Duodenal mucosa (tissue), 2 donors: ENCODE measurements at regions not wholly inside any gene's neighbourhood (a gene's known extent, or its start where the extent isn't known, plus 50 kb on each side); places are given as distances from the start of the nearest gene placed in this dataset.
"Not testable (repeated sequence)": the region's sequence is repeated elsewhere in the genome, so short reads cannot be mapped to it uniquely, and the experiment has no call there.

Experiments used
- H3K27ac ChIP-seq: one replicate; pipeline ENCODE4 v1.7.0; 2013; ENCODE audit warnings: low read depth, low read length
- H3K27me3 ChIP-seq, 2 donors: one replicate each; pipeline ENCODE4 v1.7.0; 2013; ENCODE audit warnings: low read length in 2 of 2, control low read depth in 1 of 2; ENCODE audit not compliant: insufficient read depth in 2 of 2, control insufficient read depth in 1 of 2
- H3K36me3 ChIP-seq, 2 donors: one replicate each; pipeline ENCODE4 v1.7.0; 2013; ENCODE audit warnings: low read length in 2 of 2, control low read depth in 1 of 2; ENCODE audit not compliant: insufficient read depth in 2 of 2, control insufficient read depth in 1 of 2
- H3K4me1 ChIP-seq, 2 donors: one replicate each; pipeline ENCODE4 v1.7.0; 2013; ENCODE audit warnings: low read length in 2 of 2, control low read depth in 1 of 2; ENCODE audit not compliant: insufficient read depth in 2 of 2, control insufficient read depth in 1 of 2
- H3K4me3 ChIP-seq, 2 donors: one replicate each; pipeline ENCODE4 v1.7.0; 2013; ENCODE audit warnings: low read length in 2 of 2, low read depth in 1 of 2
- H3K9ac ChIP-seq, 2 donors: one replicate each; pipeline ENCODE4 v1.7.0; 2013; ENCODE audit warnings: low read length in 2 of 2, low read depth in 1 of 2
- H3K9me3 ChIP-seq, 2 donors: one replicate each; pipeline ENCODE4 v1.7.0; 2013; ENCODE audit warnings: low read length in 2 of 2, control low read depth in 1 of 2; ENCODE audit not compliant: control insufficient read depth in 1 of 2

DNA sequence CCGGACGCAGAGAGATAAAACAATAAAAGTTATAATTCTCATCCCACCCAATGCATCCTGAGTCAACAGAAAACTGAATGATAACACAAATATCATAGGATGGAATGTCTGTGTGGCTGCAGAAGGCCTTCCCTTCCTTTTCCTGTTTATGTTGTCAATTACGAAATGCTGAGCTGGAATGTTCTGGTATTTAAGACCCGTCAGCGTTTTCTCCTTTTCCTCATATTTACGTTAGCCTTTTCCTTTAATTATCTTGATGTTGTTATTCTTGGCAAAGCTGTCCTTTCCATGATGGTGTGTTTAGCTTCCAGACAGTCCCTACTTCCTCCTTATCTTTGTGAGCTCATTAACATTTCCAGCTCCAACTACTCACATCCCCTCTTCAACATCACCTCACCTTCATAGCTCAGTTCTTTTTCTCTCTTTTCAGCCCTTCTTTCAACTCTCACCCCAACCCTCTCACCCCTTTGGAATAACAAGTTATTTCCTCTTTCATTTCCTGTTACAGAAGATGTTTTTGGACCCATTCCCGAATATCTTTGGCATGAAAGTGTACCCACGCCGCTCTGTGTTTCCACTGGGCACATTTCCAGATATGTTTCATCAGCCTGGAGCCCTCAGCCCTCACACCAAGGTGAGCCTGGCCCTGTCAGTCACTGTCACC is 221.6 kb downstream of the NR2F1-AS1 start:
- H3K27me3 ChIP-seq = no peaks in the 10 kb centered on the region
- no peaks in the 10 kb centered on the region for H3K4me1 ChIP-seq
- peak overlapping the region; percentile 25 for H3K27ac ChIP-seq
- no peaks in the 10 kb centered on the region for H3K9me3 ChIP-seq
- no peak overlapping the region for H3K4me3 ChIP-seq
- H3K9ac ChIP-seq = no peak overlapping the region
- no peaks in the 10 kb centered on the region for H3K36me3 ChIP-seq

DNA sequence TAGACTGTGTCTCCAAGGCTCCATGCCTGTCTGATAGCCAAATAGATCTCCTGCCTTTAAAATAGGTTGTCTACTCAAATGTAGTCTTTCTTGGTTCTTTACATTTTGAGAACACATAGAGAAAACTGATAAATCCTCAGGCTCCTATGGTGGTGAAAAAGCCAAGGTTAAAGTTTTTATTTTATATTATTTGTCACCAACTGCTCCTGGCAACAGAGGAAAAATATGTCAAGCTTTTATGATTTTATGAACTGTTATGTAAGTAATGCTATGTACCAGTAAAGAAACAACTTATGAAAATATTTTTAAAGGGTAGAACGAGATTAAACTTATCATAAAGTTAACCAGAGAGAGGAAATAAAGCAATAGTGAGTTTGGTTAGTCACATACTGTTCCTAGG is 222.8 kb downstream of the NR2F1-AS1 start:
- no peaks in the 10 kb centered on the region for H3K4me1 ChIP-seq
- no peak overlapping the region for H3K4me3 ChIP-seq
- H3K9me3 ChIP-seq = no peaks in the 10 kb centered on the region
- no peaks in the 10 kb centered on the region for H3K36me3 ChIP-seq
- H3K27me3 ChIP-seq = no peaks in the 10 kb centered on the region
- H3K9ac ChIP-seq = no peak overlapping the region
- no peak overlapping the region for H3K27ac ChIP-seq

- Histone ChIP-seq H3K36me3 (no peaks in the 10 kb centered on the region), H3K9me3 (no peaks in the 10 kb centered on the region), H3K27me3 (no peaks in the 10 kb centered on the region), H3K9ac (no peak overlapping the region), H3K27ac (no peak overlapping the region), H3K4me1 (no peaks in the 10 kb centered on the region), H3K4me3 (no peak overlapping the region)
These were observed 223.3 kb downstream of the NR2F1-AS1 start for GRCh38 chr5:93357686-93358085.

DNA sequence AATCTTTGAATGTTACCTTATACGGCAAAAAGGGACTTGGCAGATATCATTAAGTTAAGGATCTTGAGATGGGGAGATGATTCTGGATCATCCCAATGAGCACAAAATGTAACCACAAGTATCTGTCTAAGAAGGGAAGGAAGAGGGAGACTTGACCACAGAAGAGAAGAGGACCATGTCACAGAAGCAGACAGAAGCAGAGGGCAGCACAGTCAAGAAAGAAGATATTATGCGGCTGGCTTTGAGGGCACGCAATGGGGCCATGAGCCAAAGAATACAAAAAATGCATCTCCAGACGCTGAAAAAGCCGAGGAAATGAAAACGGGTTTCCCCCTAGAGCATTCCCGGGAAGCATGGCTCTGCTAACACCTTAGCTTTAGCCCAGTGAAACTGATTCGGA is 225.3 kb downstream of the NR2F1-AS1 start:
- Histone ChIP-seq H3K4me1 (no peaks in the 10 kb centered on the region), H3K36me3 (no peaks in the 10 kb centered on the region), H3K27me3 (no peaks in the 10 kb centered on the region), H3K9me3 (no peaks in the 10 kb centered on the region), H3K9ac (no peak overlapping the region), H3K4me3 (no peak overlapping the region), H3K27ac (no peak overlapping the region)

DNA sequence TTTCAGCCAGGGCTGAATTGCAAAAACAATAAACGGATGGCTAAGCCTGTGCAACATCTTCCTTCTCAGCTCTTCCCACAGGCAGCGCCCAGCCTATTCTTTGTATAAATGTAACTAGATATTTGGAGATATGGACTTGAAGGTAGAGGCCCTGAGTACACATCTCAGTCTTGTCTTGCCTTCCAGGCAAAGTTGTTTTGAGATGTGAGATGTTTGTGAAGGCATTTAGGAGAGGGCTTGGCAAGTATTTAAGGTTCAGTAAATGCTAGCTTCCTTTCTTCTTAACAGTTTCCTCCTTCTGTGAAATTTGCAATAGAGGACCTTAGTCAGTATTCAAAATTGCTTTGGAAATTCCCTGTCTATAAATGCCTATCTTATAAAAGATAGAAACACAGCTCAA is 228.8 kb downstream of the NR2F1-AS1 start:
- no peaks in the 10 kb centered on the region for H3K4me1 ChIP-seq
- H3K9ac ChIP-seq = no peak overlapping the region
- H3K9me3 ChIP-seq = no peaks in the 10 kb centered on the region
- H3K36me3 ChIP-seq = no peaks in the 10 kb centered on the region
- H3K27ac ChIP-seq = no peak overlapping the region
- no peak overlapping the region for H3K4me3 ChIP-seq
- H3K27me3 ChIP-seq = no peaks in the 10 kb centered on the region

- Histone ChIP-seq H3K27me3 (no peaks in the 10 kb centered on the region), H3K4me1 (no peaks in the 10 kb centered on the region), H3K9me3 (no peaks in the 10 kb centered on the region), H3K36me3 (no peaks in the 10 kb centered on the region), H3K27ac (no peak overlapping the region), H3K9ac (no peak overlapping the region), H3K4me3 (no peak overlapping the region)
These were observed 231.4 kb downstream of the NR2F1-AS1 start for GRCh38 chr5:93349613-93350012.

DNA sequence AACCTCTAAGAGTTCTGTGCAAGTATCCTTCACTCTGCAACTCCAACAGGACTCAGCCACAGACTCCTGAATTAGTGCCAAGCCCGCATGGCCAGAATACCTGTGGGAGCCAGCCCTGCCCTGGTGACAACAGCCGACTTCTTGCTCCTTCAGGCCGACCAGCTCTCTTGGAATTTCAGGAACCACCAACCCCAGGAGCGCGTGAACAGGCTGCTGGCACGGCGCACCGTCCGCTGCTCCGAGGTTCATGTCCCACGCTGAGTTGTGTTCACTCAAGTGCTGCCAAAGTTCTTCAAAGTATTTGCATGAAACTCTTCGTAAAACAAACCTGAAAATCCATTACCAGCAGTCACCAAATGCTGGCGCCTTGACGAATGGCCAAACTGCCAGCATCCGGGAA is 232.8 kb downstream of the NR2F1-AS1 start:
- Histone ChIP-seq H3K36me3 (no peaks in the 10 kb centered on the region), H3K4me1 (no peaks in the 10 kb centered on the region), H3K4me3 (no peak overlapping the region), H3K27ac (no peak overlapping the region), H3K27me3 (no peaks in the 10 kb centered on the region), H3K9me3 (no peaks in the 10 kb centered on the region), H3K9ac (no peak overlapping the region)

GRCh38 chr5:93346850-93347249 is 234.2 kb downstream of the NR2F1-AS1 start:
- H3K36me3 ChIP-seq, H3K27me3 ChIP-seq, H3K27ac ChIP-seq, H3K4me1 ChIP-seq, H3K9me3 ChIP-seq, H3K9ac ChIP-seq, H3K4me3 ChIP-seq: not testable (repeated sequence)

DNA sequence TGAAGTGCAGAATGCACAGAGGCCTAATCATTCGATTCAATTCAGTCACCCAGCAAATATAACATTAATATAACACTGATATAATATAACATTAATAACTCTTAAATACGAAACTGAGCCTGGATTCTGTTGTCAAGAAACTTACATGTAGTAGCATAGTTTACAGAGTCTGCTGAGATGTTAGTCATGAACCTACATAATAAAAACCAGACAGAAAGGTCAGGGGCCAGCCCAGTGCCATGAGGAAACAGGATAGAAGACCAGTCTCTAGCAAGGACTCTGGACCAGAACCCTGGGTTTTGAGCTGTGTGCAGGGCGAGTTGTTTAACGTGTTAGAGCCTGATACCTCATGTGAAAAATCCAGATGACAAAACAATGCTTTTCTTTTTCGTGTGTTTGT is 234.7 kb downstream of the NR2F1-AS1 start:
- no peak overlapping the region for H3K4me3 ChIP-seq
- no peaks in the 10 kb centered on the region for H3K27me3 ChIP-seq
- H3K4me1 ChIP-seq = no peaks in the 10 kb centered on the region
- H3K27ac ChIP-seq = no peak overlapping the region
- no peaks in the 10 kb centered on the region for H3K36me3 ChIP-seq
- H3K9me3 ChIP-seq = no peaks in the 10 kb centered on the region
- H3K9ac ChIP-seq = no peak overlapping the region

DNA sequence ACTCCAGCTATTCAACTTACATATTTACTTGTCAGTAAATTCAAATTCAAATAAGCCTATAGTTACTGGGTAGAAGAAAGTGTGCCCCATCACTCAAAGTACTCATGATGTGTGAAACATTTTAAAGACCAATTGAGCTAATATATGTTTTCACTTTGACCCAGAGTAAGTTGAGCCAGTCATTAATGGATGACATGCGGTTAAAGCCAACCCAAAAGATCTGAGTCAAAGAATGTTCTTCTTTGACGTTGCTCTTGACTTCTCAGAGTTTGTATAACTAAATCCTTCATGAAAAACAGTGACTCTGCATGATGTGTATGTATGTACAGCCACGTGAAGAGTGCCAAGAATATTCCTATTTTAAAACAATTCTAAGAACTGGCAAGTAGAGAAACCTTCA is 237.4 kb downstream of the NR2F1-AS1 start:
- no peak overlapping the region for H3K9ac ChIP-seq
- no peaks in the 10 kb centered on the region for H3K27me3 ChIP-seq
- no peaks in the 10 kb centered on the region for H3K9me3 ChIP-seq
- no peaks in the 10 kb centered on the region for H3K4me1 ChIP-seq
- no peak overlapping the region for H3K27ac ChIP-seq
- H3K36me3 ChIP-seq = no peaks in the 10 kb centered on the region
- no peak overlapping the region for H3K4me3 ChIP-seq

- Histone ChIP-seq H3K27ac (no peak overlapping the region), H3K9ac (no peak overlapping the region), H3K36me3 (no peaks in the 10 kb centered on the region), H3K27me3 (no peaks in the 10 kb centered on the region), H3K4me3 (no peak overlapping the region), H3K4me1 (no peaks in the 10 kb centered on the region), H3K9me3 (no peaks in the 10 kb centered on the region)
These were observed 238.4 kb downstream of the NR2F1-AS1 start for GRCh38 chr5:93342563-93343061.
